ENCODE measurements at regions not wholly inside any gene's neighbourhood (a gene's known extent, or its start where the extent isn't known, plus 50 kb on each side); places are given as distances from the start of the nearest gene placed in this dataset.

GRCh38 chr21:43352154-43352537 lies 74.8 kb downstream of the SIK1 start:
- ATAC-seq (no peak), DNase-seq (no peak)
- Histone ChIP-seq H3K9me3 (no peaks in the 10 kb centered on the region), H3K36me3 (no peaks in the 10 kb centered on the region), H3K4me1 (peaks cover 0 to 19% (median 15%) of the 10 kb centered on the region in 12 donors), H3K4me3 (no peak overlapping the region), H3K27ac (peak overlapping the region in 1 of 12 donors; percentile 40), H3K27me3 (no peaks in the 10 kb centered on the region)
- 92 to 97% (median 93%) methylated on average over 8 of the region's 8 CpGs for WGBS, 4 donors
- TF ChIP-seq CTCF (IDR thresholded peaks at IDR 0.05): no peak
- TF ChIP-seq POLR2A (IDR thresholded peaks at IDR 0.05): no peak
- intact Hi-C loops (cut with DNase I): no loop called here

GRCh38 chr21:43351501-43352153 lies 75.3 kb downstream of the SIK1 start:
- Histone ChIP-seq H3K4me3 (no peak overlapping the region), H3K4me1 (peaks cover 0 to 21% (median 15%) of the 10 kb centered on the region in 12 donors), H3K9me3 (no peaks in the 10 kb centered on the region), H3K36me3 (no peaks in the 10 kb centered on the region), H3K27me3 (no peaks in the 10 kb centered on the region), H3K27ac (no peak overlapping the region)
- no peak for ATAC-seq
- DNase-seq: no peak
- 87 to 89% (median 89%) methylated on average over 13 of the region's 13 CpGs for WGBS, 4 donors
- TF ChIP-seq CTCF (IDR thresholded peaks at IDR 0.05) (no peak), POLR2A (IDR thresholded peaks at IDR 0.05) (no peak)
- intact Hi-C loops (cut with DNase I): no loop called here

- 83 to 94% (median 90%) methylated on average over 9 of the region's 9 CpGs for WGBS, 4 donors
- no peaks in the 10 kb centered on the region for H3K9me3 ChIP-seq
- TF ChIP-seq CTCF (IDR thresholded peaks at IDR 0.05) (no peak), POLR2A (IDR thresholded peaks at IDR 0.05) (no peak)
- ATAC-seq: no peak
- intact Hi-C loops (cut with DNase I): no loop called here
- H3K36me3 ChIP-seq: no peaks in the 10 kb centered on the region
- H3K4me1 ChIP-seq: peaks cover 0 to 36% (median 15%) of the 10 kb centered on the region in 12 donors
- H3K4me3 ChIP-seq: no peak overlapping the region
- DNase-seq: no peak
- peak overlapping the region in 3 of 12 donors; percentile 81 to 90 (median 83) for H3K27ac ChIP-seq
- H3K27me3 ChIP-seq: no peaks in the 10 kb centered on the region
These were observed 77.3 kb downstream of the SIK1 start for GRCh38 chr21:43349644-43350043.

- Histone ChIP-seq H3K9me3 (no peaks in the 10 kb centered on the region), H3K4me3 (peak overlapping the region in 9 of 12 donors; percentile 0 to 29 (median 12)), H3K36me3 (no peaks in the 10 kb centered on the region), H3K27ac (peak overlapping the region in 11 of 12 donors; percentile 50 to 90 (median 81)), H3K4me1 (peaks cover 0 to 36% (median 15%) of the 10 kb centered on the region in 12 donors), H3K27me3 (no peaks in the 10 kb centered on the region)
- WGBS, 4 donors: 48 to 63% (median 52%) methylated on average over 15 to 22 of the region's 22 CpGs
- peak in 3 of 4 donors; percentile 44 to 87 (median 61) for ATAC-seq
- TF ChIP-seq POLR2A (IDR thresholded peaks at IDR 0.05) (no peak), CTCF (IDR thresholded peaks at IDR 0.05) (no peak)
- DNase-seq: peak in 4 of 5 donors; percentile 52 to 77 (median 55)
- intact Hi-C loops (cut with DNase I): loop anchor here in 1 of 10 donors (1.0 kb wide), 1 partner anchor 9 kb away; no protein-coding TSS in a partner anchor
These were observed 78.1 kb downstream of the SIK1 start for GRCh38 chr21:43348801-43349261.
